ENCODE measurements at regions not wholly inside any gene's neighbourhood (a gene's known extent, or its start where the extent isn't known, plus 50 kb on each side); places are given as distances from the start of the nearest gene placed in this dataset.

- TF ChIP-seq POLR2A (IDR thresholded peaks at IDR 0.05; ENCODE audit: low read depth, low read length): no peak
- TF ChIP-seq TAF1 (IDR thresholded peaks at IDR 0.05; ENCODE audit: borderline replicate concordance, low read depth, low read length): no peak
These were observed 70.4 kb upstream of the FZD8 start for GRCh38 chr10:35712486-35712885.

Data from GM12892 (cell line).